ENCODE measurements at regions not wholly inside any gene's neighbourhood (a gene's known extent, or its start where the extent isn't known, plus 50 kb on each side); places are given as distances from the start of the nearest gene placed in this dataset.
"Not testable (repeated sequence)": the region's sequence is repeated elsewhere in the genome, so short reads cannot be mapped to it uniquely, and the experiment has no call there.

GRCh38 chr10:65090991-65091390, 1569.8 kb downstream of the REEP3 start:
- Mint-ChIP-seq H3K27ac (no peak overlapping the region), H3K4me1 (no peaks in the 10 kb centered on the region), H3K27me3 (ENCODE audit: insufficient read depth) (no peaks in the 10 kb centered on the region), H3K4me3 (no peak overlapping the region), H3K36me3 (ENCODE audit: low read depth) (no peaks in the 10 kb centered on the region), H3K9me3 (peaks cover 8% of the 10 kb centered on the region)
- no peaks in the 10 kb centered on the region for H3K9me3 ChIP-seq (ENCODE audit: control insufficient read depth, low read length)
- no peak overlapping the region for H3K27ac ChIP-seq (ENCODE audit: low read depth, low read length)
- H3K9ac ChIP-seq (ENCODE audit: extremely low read depth, low read length, poor library complexity, severe bottlenecking) = no peak overlapping the region
- H3K27me3 ChIP-seq (ENCODE audit: control insufficient read depth, insufficient read depth, low read length, poor library complexity, severe bottlenecking) = no peaks in the 10 kb centered on the region
- no peak for TF ChIP-seq CTCF (conservative IDR thresholded peaks at IDR 0.05)
- no peak overlapping the region for H3K4me3 ChIP-seq (ENCODE audit: low read length)
- no peaks in the 10 kb centered on the region for H3K36me3 ChIP-seq (ENCODE audit: control insufficient read depth, insufficient read depth, low read length)
- no peak for DNase-seq
- no peaks in the 10 kb centered on the region for H3K4me1 ChIP-seq (ENCODE audit: control insufficient read depth, insufficient read depth, low read length)

GRCh38 chr10:65100146-65100545, 1578.9 kb downstream of the REEP3 start:
- H3K4me3 Mint-ChIP-seq = no peak overlapping the region
- WGBS, 2 experiments (ENCODE audit: insufficient coverage in 1 of 2, insufficient read length in 1 of 2) = no CpG with 5 or more reads among the region's 1 CpG

GRCh38 chr10:65100881-65101280, 1579.7 kb downstream of the REEP3 start:
- H3K36me3 Mint-ChIP-seq (ENCODE audit: low read depth); H3K27ac ChIP-seq (ENCODE audit: low read depth, low read length); H3K4me3 ChIP-seq (ENCODE audit: low read length); H3K9ac ChIP-seq (ENCODE audit: extremely low read depth, low read length, poor library complexity, severe bottlenecking); DNase-seq; H3K4me3 Mint-ChIP-seq; H3K27me3 ChIP-seq (ENCODE audit: control insufficient read depth, insufficient read depth, low read length, poor library complexity, severe bottlenecking); H3K36me3 ChIP-seq (ENCODE audit: control insufficient read depth, insufficient read depth, low read length); H3K27me3 Mint-ChIP-seq (ENCODE audit: insufficient read depth); H3K27ac Mint-ChIP-seq; H3K4me1 Mint-ChIP-seq; H3K4me1 ChIP-seq (ENCODE audit: control insufficient read depth, insufficient read depth, low read length): not testable (repeated sequence)
- WGBS, 2 experiments (ENCODE audit: insufficient coverage in 1 of 2, insufficient read length in 1 of 2) = 84 to 100% methylated on average over 3 to 4 of the region's 4 CpGs
- H3K9me3 Mint-ChIP-seq = peaks cover 46% of the 10 kb centered on the region
- peaks cover 10% of the 10 kb centered on the region for H3K9me3 ChIP-seq (ENCODE audit: control insufficient read depth, low read length)

More at GRCh38 chr10:65100146-65100545, 1578.9 kb downstream of the REEP3 start:
- peaks cover 40% of the 10 kb centered on the region for H3K9me3 Mint-ChIP-seq
- no peaks in the 10 kb centered on the region for H3K4me1 Mint-ChIP-seq
- Histone ChIP-seq H3K4me1 (ENCODE audit: control insufficient read depth, insufficient read depth, low read length) (no peaks in the 10 kb centered on the region), H3K4me3 (ENCODE audit: low read length) (no peak overlapping the region), H3K9me3 (ENCODE audit: control insufficient read depth, low read length) (peaks cover 5% of the 10 kb centered on the region), H3K27me3 (ENCODE audit: control insufficient read depth, insufficient read depth, low read length, poor library complexity, severe bottlenecking) (no peaks in the 10 kb centered on the region), H3K27ac (ENCODE audit: low read depth, low read length) (no peak overlapping the region), H3K9ac (ENCODE audit: extremely low read depth, low read length, poor library complexity, severe bottlenecking) (no peak overlapping the region), H3K36me3 (ENCODE audit: control insufficient read depth, insufficient read depth, low read length) (no peaks in the 10 kb centered on the region)
- H3K27ac Mint-ChIP-seq = no peak overlapping the region
- no peaks in the 10 kb centered on the region for H3K36me3 Mint-ChIP-seq (ENCODE audit: low read depth)
- no peak for DNase-seq
- TF ChIP-seq CTCF (conservative IDR thresholded peaks at IDR 0.05) = no peak
- H3K27me3 Mint-ChIP-seq (ENCODE audit: insufficient read depth) = no peaks in the 10 kb centered on the region

GRCh38 chr10:65110009-65110408, 1588.8 kb downstream of the REEP3 start:
- no peak overlapping the region for H3K4me3 Mint-ChIP-seq

GRCh38 chr10:65111059-65111458, 1589.9 kb downstream of the REEP3 start:
- H3K4me1 ChIP-seq (ENCODE audit: control insufficient read depth, insufficient read depth, low read length); H3K4me3 Mint-ChIP-seq; H3K27me3 Mint-ChIP-seq (ENCODE audit: insufficient read depth); H3K27ac ChIP-seq (ENCODE audit: low read depth, low read length); H3K4me3 ChIP-seq (ENCODE audit: low read length); H3K27ac Mint-ChIP-seq; H3K9ac ChIP-seq (ENCODE audit: extremely low read depth, low read length, poor library complexity, severe bottlenecking); H3K27me3 ChIP-seq (ENCODE audit: control insufficient read depth, insufficient read depth, low read length, poor library complexity, severe bottlenecking); H3K4me1 Mint-ChIP-seq; DNase-seq; H3K36me3 ChIP-seq (ENCODE audit: control insufficient read depth, insufficient read depth, low read length); H3K36me3 Mint-ChIP-seq (ENCODE audit: low read depth): not testable (repeated sequence)
- WGBS, 2 experiments (ENCODE audit: insufficient coverage in 1 of 2, insufficient read length in 1 of 2) = 74 to 81% methylated on average over 4 to 6 of the region's 6 CpGs
- H3K9me3 ChIP-seq (ENCODE audit: control insufficient read depth, low read length) = peaks cover 15% of the 10 kb centered on the region
- H3K9me3 Mint-ChIP-seq = peaks cover 22% of the 10 kb centered on the region

More at GRCh38 chr10:65110009-65110408, 1588.8 kb downstream of the REEP3 start:
- peaks cover 22% of the 10 kb centered on the region for H3K9me3 ChIP-seq (ENCODE audit: control insufficient read depth, low read length)
- no peaks in the 10 kb centered on the region for H3K4me1 ChIP-seq (ENCODE audit: control insufficient read depth, insufficient read depth, low read length)
- no peaks in the 10 kb centered on the region for H3K36me3 Mint-ChIP-seq (ENCODE audit: low read depth)
- H3K36me3 ChIP-seq (ENCODE audit: control insufficient read depth, insufficient read depth, low read length) = no peaks in the 10 kb centered on the region
- peaks cover 31% of the 10 kb centered on the region for H3K9me3 Mint-ChIP-seq
- no peak for TF ChIP-seq CTCF (conservative IDR thresholded peaks at IDR 0.05)
- DNase-seq = no peak
- no peak overlapping the region for H3K27ac Mint-ChIP-seq
- H3K27me3 Mint-ChIP-seq (ENCODE audit: insufficient read depth) = no peaks in the 10 kb centered on the region
- WGBS, 2 experiments (ENCODE audit: insufficient coverage in 1 of 2, insufficient read length in 1 of 2) = 83 to 85% methylated on average over 1 to 2 of the region's 2 CpGs
- H3K27ac ChIP-seq (ENCODE audit: low read depth, low read length) = no peak overlapping the region
- H3K27me3 ChIP-seq (ENCODE audit: control insufficient read depth, insufficient read depth, low read length, poor library complexity, severe bottlenecking) = no peaks in the 10 kb centered on the region
- H3K4me3 ChIP-seq (ENCODE audit: low read length) = no peak overlapping the region
- H3K4me1 Mint-ChIP-seq = no peaks in the 10 kb centered on the region
- no peak overlapping the region for H3K9ac ChIP-seq (ENCODE audit: extremely low read depth, low read length, poor library complexity, severe bottlenecking)
